ENCODE measurements at regions not wholly inside any gene's neighbourhood (a gene's known extent, or its start where the extent isn't known, plus 50 kb on each side); places are given as distances from the start of the nearest gene placed in this dataset.
"Not testable (repeated sequence)": the region's sequence is repeated elsewhere in the genome, so short reads cannot be mapped to it uniquely, and the experiment has no call there.

DNA sequence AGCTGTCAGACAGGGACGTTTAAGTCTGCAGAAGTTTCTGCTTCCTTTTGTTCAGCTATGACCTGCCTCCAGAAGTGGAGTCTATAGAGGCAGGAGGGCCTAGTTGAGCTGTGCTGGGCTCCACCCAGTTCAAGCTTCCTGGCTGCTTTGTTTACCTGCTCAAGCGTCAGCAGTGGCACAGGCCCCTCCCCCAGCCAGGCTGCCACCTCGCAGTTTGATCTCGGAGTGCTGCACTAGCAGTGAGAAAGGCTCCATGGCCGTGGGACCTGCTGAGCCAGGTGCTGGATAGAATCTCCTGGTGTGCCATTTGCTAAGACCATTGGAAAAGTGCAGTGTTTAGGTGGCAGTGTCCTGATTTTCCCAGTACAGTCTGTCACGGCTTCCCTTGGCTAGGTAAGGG is 887.6 kb upstream of the ADGRL4 start:
- CTCF ChIA-PET: not testable (repeated sequence)

DNA sequence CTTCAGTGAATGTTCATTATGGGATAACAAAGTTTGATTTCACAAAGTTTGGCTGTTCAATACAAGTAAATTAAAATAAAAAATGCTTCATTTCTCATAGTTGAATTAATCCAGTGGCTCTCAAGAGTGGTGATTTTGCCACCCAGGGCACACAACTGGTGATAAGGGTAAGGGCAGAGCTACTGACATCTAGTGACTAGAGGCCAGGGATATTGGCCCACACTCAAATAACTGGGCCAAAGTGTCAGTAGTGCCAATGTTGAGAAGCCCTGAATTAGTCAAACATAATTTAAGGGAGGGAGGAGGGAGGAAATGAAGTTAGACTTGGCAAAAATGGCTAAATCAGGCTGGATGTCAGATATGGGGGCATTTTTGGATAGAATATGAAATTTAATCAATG is 880.5 kb upstream of the ADGRL4 start:
- ATAC-seq: no peak
- Mint-ChIP-seq H3K4me1 (no peaks in the 10 kb centered on the region), H3K27me3 (no peaks in the 10 kb centered on the region), H3K9me3 (ENCODE audit: low read depth) (peaks cover 8% of the 10 kb centered on the region), H3K4me3 (no peak overlapping the region), H3K36me3 (no peaks in the 10 kb centered on the region), H3K27ac (no peak overlapping the region)
- no peak for DNase-seq
- CTCF ChIA-PET: no interaction called here

More for the DNA sequence above, 887.6 kb upstream of the ADGRL4 start:
- DNase-seq, ATAC-seq, H3K27ac Mint-ChIP-seq, H3K27me3 Mint-ChIP-seq, H3K36me3 Mint-ChIP-seq, H3K4me3 Mint-ChIP-seq, H3K4me1 Mint-ChIP-seq: not testable (repeated sequence)
- peaks cover 12% of the 10 kb centered on the region for H3K9me3 Mint-ChIP-seq (ENCODE audit: low read depth)

DNA sequence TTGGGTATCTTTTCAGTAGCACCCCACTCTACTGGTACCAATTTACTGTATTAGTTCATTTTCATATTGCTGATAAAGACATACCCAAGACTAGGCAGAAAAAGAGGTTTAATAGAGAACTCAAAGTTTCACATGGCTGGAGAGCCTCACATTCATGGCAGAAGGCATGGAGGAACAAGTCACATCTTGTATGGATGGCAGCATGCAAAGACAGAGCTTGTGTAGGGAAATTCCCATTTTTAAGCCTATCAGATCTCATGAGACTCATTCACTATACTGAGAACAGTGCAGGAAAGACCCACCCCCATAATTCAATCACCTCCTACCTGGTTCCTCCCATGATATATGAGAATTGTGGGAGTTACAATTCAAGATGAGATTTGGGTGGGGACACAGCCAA is 878.6 kb upstream of the ADGRL4 start:
- Mint-ChIP-seq H3K36me3 (no peaks in the 10 kb centered on the region), H3K27me3 (no peaks in the 10 kb centered on the region), H3K9me3 (ENCODE audit: low read depth) (peaks cover 5% of the 10 kb centered on the region), H3K27ac (no peak overlapping the region), H3K4me1 (no peaks in the 10 kb centered on the region), H3K4me3 (no peak overlapping the region)
- no peak for ATAC-seq
- DNase-seq: no peak
- CTCF ChIA-PET: no interaction called here

DNA sequence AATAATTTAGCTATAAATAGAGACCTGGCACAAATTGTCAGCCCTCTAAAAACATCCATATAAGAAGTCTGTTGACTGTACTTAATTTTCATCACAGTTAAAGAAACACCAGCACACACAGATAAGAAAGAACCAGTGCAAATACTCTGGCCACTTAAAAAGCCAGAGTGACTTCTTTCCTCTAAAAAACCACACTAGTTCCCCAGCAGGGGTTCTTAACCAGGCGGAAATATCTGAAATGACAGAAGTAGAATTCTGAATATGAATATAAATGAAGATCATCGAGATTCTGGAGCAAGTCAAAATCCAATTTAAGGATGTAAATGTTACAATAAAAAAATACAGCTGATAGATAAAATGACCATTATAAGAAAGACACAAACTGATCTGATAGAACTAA is 870.6 kb upstream of the ADGRL4 start:
- Mint-ChIP-seq H3K4me1 (no peaks in the 10 kb centered on the region), H3K4me3 (no peak overlapping the region), H3K27me3 (no peaks in the 10 kb centered on the region), H3K36me3 (no peaks in the 10 kb centered on the region), H3K27ac (no peak overlapping the region), H3K9me3 (ENCODE audit: low read depth) (peaks cover 5% of the 10 kb centered on the region)
- DNase-seq: no peak
- ATAC-seq: no peak
- CTCF ChIA-PET: no interaction called here

DNA sequence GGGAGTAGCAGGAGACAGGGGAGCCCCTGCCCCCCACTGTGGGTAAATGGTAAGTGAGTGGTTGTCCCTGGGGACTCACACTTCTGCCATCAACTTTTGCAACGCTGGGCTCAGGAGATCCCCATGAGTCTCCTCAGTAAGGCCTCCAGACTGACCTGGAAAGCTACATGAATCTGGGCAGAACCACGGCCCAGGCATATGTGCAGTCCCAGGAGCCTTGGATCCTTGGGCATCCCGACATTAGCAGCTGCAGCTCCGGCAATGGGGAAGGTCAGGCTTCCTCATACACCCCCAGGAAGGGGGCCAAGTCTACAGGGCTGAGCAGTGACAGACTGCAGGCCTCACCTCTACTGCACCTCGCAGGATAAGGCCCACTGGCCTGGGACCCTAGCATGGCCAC is 868.7 kb upstream of the ADGRL4 start:
- no peaks in the 10 kb centered on the region for H3K27me3 Mint-ChIP-seq
- DNase-seq (no peak), ATAC-seq (no peak)
- no peaks in the 10 kb centered on the region for H3K4me1 Mint-ChIP-seq
- H3K9me3 Mint-ChIP-seq (ENCODE audit: low read depth): peaks cover 4% of the 10 kb centered on the region
- no peak overlapping the region for H3K4me3 Mint-ChIP-seq
- CTCF ChIA-PET: no interaction called here
- no peaks in the 10 kb centered on the region for H3K36me3 Mint-ChIP-seq
- no peak overlapping the region for H3K27ac Mint-ChIP-seq

DNA sequence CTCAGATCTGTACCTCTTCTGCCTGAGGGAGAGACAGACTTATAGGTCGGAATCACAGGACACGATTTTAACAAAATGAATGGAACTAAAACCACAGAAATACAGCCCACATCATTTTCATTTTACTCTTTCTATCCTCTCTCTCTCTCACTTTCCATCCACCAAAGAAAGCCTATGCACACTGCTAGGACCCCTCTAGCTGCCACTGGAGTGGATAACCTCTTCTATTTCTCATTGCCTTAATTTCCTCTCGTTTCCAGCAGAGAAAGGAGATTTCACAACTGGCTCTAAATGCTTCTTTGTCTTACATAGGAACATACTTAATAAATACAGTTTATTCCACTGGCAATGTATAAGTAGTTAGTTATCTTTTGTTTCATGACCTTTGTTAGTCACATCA is 867.8 kb upstream of the ADGRL4 start:
- Mint-ChIP-seq H3K27ac (no peak overlapping the region), H3K36me3 (no peaks in the 10 kb centered on the region), H3K27me3 (no peaks in the 10 kb centered on the region), H3K4me3 (no peak overlapping the region), H3K4me1 (no peaks in the 10 kb centered on the region), H3K9me3 (ENCODE audit: low read depth) (peaks cover 6% of the 10 kb centered on the region)
- ATAC-seq (no peak), DNase-seq (no peak)
- CTCF ChIA-PET: no interaction called here

DNA sequence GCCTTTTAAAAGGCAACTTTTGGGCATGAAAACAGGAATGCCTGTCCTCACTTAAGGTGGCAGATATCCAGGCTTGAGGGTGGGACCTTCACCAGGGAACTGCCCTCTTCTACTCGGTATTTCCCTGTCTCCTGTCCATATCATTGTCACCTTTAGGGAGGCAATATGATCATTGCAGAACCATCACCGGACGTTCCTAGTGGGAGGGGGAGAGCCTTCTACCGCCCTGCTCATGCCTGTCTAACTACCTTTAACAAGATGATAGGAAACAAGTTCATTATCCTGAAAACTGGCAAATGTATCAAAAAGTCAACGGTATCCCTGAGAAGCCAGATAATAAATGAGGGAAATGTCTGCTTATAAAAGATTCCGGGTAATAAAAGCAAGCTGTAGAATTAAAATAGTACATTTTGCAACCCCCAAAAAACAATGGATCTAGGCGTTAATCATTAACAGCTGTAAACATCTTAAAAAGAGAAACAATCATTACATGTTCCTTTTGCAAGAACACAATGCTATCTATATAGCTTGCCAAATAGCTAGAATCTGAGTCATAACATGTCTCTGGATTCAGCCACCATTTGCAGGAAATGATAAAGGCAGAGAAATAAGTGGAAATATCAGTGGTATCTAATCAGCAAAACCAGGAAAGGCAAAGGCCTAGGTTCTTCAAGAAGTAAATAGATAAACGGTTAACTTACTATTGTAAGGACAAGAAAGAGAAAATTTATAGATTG is 852.9 kb upstream of the ADGRL4 start:
- Mint-ChIP-seq H3K9me3 (ENCODE audit: low read depth) (peaks cover 14% of the 10 kb centered on the region), H3K27me3 (no peaks in the 10 kb centered on the region), H3K4me3 (no peak overlapping the region), H3K36me3 (peaks cover 1% of the 10 kb centered on the region), H3K4me1 (no peaks in the 10 kb centered on the region), H3K27ac (no peak overlapping the region)
- ATAC-seq (no peak), DNase-seq (no peak)
- CTCF ChIA-PET: no interaction called here

DNA sequence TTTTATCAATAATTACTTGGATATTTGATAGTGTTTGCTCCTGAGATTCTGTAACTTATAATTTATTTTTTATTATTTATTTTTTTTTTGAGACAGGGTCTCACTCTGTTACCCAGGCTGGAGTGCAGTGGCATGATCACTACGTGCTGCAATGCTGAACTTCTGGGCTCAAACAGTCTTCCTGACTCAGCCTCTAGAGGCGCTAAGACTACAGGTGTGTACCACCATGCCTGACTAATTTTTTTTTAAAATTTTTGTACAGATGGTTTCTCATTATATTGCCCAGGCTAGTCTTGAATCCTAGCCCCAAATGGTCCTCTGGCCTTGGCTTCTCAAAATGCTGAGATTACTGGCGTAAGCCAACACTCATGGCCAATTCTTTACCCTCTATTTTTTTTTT is 845.5 kb upstream of the ADGRL4 start:
- Mint-ChIP-seq H3K4me3 (no peak overlapping the region), H3K27ac (no peak overlapping the region), H3K4me1 (no peaks in the 10 kb centered on the region), H3K27me3 (no peaks in the 10 kb centered on the region), H3K36me3 (no peaks in the 10 kb centered on the region), H3K9me3 (ENCODE audit: low read depth) (peaks cover 2% of the 10 kb centered on the region)
- CTCF ChIA-PET: no interaction called here
- DNase-seq: no peak
- ATAC-seq: no peak

DNA sequence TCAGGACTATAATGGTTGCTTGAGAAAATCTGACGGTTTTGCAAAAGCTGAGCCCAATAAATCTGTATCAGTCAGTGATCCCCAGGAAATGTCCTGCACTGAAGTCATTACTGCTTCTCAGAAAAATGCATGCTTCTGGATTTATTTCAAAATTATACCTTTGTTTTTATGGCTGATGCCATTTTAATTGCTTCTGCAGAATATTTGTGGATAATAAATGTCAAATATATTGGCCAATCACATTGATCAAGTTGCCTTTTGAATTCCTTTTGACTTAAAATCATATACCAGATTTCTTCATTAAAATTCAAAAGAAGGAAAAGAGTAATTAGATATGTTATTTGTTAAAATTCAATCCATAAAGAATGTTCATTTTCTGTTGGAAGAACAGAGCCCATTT is 842.9 kb upstream of the ADGRL4 start:
- H3K27ac Mint-ChIP-seq: no peak overlapping the region
- no peak overlapping the region for H3K4me3 Mint-ChIP-seq
- ATAC-seq (no peak), DNase-seq (no peak)
- CTCF ChIA-PET: no interaction called here
- no peaks in the 10 kb centered on the region for H3K36me3 Mint-ChIP-seq
- H3K9me3 Mint-ChIP-seq (ENCODE audit: low read depth): peaks cover 4% of the 10 kb centered on the region
- H3K27me3 Mint-ChIP-seq: no peaks in the 10 kb centered on the region
- no peaks in the 10 kb centered on the region for H3K4me1 Mint-ChIP-seq

DNA sequence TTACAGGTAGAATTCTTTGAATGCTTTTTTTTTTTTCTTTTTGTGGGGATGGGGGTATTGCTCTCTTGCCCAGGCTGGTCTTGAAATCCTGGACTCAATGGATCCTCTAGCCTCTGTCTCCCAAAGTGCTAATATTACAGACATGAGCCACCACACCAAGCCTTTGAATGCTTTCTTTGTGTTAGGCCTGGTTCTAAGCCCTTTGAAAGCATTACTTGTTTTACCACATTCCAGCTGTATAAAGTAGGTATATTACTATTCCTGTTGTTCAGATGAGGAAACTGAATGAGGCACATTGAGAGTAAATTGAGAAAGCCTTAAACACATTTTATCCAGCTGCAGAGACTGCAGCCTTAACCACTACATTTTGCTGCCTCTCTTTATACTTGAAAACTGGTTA is 841.8 kb upstream of the ADGRL4 start:
- Mint-ChIP-seq H3K9me3 (ENCODE audit: low read depth) (peaks cover 5% of the 10 kb centered on the region), H3K27ac (no peak overlapping the region), H3K4me1 (no peaks in the 10 kb centered on the region), H3K27me3 (no peaks in the 10 kb centered on the region), H3K4me3 (no peak overlapping the region), H3K36me3 (no peaks in the 10 kb centered on the region)
- DNase-seq: no peak
- CTCF ChIA-PET: no interaction called here
- ATAC-seq: no peak

DNA sequence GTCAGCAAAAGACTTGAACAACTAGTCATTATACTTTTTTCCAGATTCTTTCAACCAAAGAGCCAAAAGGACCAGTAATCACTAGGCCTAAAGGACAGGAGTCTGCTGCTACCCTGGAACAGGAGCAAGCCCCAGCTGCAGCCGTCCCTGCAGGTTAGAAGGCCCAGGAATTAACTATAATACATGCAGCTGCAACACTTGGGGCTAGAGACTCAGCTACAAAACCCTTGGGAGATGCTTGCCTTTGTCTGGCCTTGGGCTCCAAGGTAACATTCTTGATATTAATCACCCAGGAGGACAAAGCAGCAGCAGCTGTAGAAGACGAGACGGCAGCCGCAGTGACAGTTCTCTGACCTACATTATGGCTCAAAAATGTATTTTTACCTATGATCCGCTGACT is 841.2 kb upstream of the ADGRL4 start:
- H3K36me3 Mint-ChIP-seq: no peaks in the 10 kb centered on the region
- CTCF ChIA-PET: no interaction called here

DNA sequence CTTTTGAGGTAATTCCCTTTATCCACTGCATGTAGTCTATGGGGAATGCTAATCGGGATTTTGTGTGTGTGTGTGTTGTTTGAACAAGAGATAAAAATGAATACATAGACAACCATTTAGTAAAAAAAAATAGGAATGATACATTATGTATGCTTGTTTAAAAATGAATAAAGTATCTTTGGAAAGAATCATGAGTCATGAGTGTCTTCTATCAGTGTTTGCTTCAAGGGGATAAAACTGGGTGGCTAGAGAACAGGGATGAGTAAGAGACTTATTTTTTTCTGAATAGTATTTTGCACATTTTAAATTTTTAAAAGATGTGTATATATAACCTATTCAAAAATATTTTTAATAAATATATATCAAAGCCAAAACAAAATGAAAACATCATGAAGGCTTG is 839.4 kb upstream of the ADGRL4 start:
- CTCF ChIA-PET: no interaction called here
- Mint-ChIP-seq H3K36me3 (no peaks in the 10 kb centered on the region), H3K27ac (no peak overlapping the region), H3K9me3 (ENCODE audit: low read depth) (peaks cover 5% of the 10 kb centered on the region), H3K27me3 (no peaks in the 10 kb centered on the region), H3K4me3 (no peak overlapping the region), H3K4me1 (no peaks in the 10 kb centered on the region)
- ATAC-seq: no peak
- no peak for DNase-seq

More for the DNA sequence above, 841.2 kb upstream of the ADGRL4 start:
- DNase-seq: no peak
- Mint-ChIP-seq H3K4me3 (no peak overlapping the region), H3K27me3 (no peaks in the 10 kb centered on the region), H3K27ac (no peak overlapping the region), H3K4me1 (no peaks in the 10 kb centered on the region), H3K9me3 (ENCODE audit: low read depth) (peaks cover 5% of the 10 kb centered on the region)
- ATAC-seq: no peak

DNA sequence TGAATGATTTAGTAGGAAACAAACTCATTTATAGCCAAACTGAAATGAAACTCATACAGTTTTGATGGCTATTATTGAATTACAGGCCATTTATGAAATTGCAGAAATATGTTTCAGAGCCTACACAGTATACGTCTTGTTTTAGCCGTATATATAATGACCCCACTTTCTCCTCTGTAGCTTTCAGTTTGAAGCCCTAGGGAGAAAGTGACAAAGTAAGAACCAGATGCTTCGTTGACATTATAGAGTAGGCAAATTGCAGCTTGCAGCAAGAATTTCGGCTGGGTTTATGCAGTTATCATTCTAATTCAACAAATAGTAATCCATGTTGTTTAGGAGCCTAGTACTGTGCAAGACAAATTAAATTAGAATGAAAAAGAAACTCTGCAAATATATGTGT is 836.3 kb upstream of the ADGRL4 start:
- H3K36me3 Mint-ChIP-seq: no peaks in the 10 kb centered on the region
- no peak for DNase-seq
- no peaks in the 10 kb centered on the region for H3K4me1 Mint-ChIP-seq
- peaks cover 5% of the 10 kb centered on the region for H3K9me3 Mint-ChIP-seq (ENCODE audit: low read depth)
- H3K27me3 Mint-ChIP-seq: no peaks in the 10 kb centered on the region
- no peak overlapping the region for H3K27ac Mint-ChIP-seq
- CTCF ChIA-PET: no interaction called here
- no peak for ATAC-seq
- H3K4me3 Mint-ChIP-seq: no peak overlapping the region

DNA sequence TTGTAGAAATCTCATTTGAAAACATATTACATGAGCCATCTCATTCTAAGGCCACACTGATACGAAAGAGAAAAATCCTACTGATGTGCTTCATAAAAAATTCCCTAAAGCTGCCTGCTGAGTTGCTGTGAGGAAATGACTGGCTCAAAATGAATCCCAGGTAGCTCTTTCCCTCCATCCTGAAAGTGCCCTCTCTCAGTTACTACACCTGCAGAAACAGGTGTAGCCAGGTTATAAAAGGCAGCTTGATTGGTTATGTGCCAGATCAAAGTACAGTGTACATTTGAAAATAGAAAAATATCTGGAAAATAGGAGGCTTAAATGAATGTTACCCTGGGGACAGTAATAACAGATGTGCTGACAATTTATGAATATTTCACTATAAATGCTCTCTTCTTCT is 833.4 kb upstream of the ADGRL4 start:
- H3K27me3 Mint-ChIP-seq: no peaks in the 10 kb centered on the region
- ATAC-seq (no peak), DNase-seq (no peak)
- H3K27ac Mint-ChIP-seq: no peak overlapping the region
- no peaks in the 10 kb centered on the region for H3K4me1 Mint-ChIP-seq
- CTCF ChIA-PET: interaction anchor here (0.6 kb wide), 1 partner anchor 525 kb away, joined by 3 read pairs; no protein-coding TSS in a partner anchor
- peaks cover 4% of the 10 kb centered on the region for H3K9me3 Mint-ChIP-seq (ENCODE audit: low read depth)
- H3K4me3 Mint-ChIP-seq: no peak overlapping the region
- no peaks in the 10 kb centered on the region for H3K36me3 Mint-ChIP-seq

DNA sequence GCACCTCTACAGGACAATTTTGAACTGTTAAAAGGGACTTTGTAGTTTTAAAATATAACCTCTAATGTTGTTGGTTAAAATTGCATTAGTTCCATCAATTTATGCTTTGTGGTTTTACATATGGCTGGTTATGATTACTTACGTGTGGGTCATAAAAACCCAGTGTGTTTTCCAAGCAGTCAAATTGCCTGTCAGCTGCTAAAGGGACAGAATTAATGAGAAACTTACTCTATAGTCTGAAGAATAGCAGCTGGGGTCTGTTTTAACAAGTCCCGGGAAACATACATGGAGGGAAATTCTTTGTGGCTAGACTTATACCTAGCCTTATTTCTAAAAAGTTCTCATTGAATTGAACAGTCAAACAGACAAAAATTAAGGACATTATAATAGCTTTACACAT is 820.9 kb upstream of the ADGRL4 start:
- no peak overlapping the region for H3K4me3 Mint-ChIP-seq
- H3K27ac Mint-ChIP-seq: no peak overlapping the region
- H3K27me3 Mint-ChIP-seq: no peaks in the 10 kb centered on the region
- no peaks in the 10 kb centered on the region for H3K36me3 Mint-ChIP-seq
- ATAC-seq (no peak), DNase-seq (no peak)
- H3K4me1 Mint-ChIP-seq: no peaks in the 10 kb centered on the region
- CTCF ChIA-PET: interaction anchor here (1.5 kb wide), 1 partner anchor 21 kb away, joined by 3 read pairs; no protein-coding TSS in a partner anchor
- H3K9me3 Mint-ChIP-seq (ENCODE audit: low read depth): peaks cover 4% of the 10 kb centered on the region

Measured in activated CD8-positive, alpha-beta memory T cell treated with anti-CD3 and anti-CD28 coated beads, Interleukin-2, amount 10 ng/mL, durations not matched to agents 7 days and 5 days (primary cell).